ENCODE measurements at regions not wholly inside any gene's neighbourhood (a gene's known extent, or its start where the extent isn't known, plus 50 kb on each side); places are given as distances from the start of the nearest gene placed in this dataset.

GRCh38 chr7:138382862-138383565 lies 77.0 kb upstream of the TRIM24 start:
- no peaks in the 10 kb centered on the region for H3K4me1 Mint-ChIP-seq (ENCODE audit: unreplicated experiment)
- peaks cover 4% of the 10 kb centered on the region for H3K9me3 Mint-ChIP-seq (ENCODE audit: unreplicated experiment)
- no peak overlapping the region for H3K4me3 Mint-ChIP-seq (ENCODE audit: unreplicated experiment)
- H3K27me3 Mint-ChIP-seq (ENCODE audit: unreplicated experiment): no peaks in the 10 kb centered on the region
- H3K27ac Mint-ChIP-seq (ENCODE audit: unreplicated experiment): no peak overlapping the region
- no peak for TF ChIP-seq CTCF (IDR thresholded peaks at IDR 0.05; ENCODE audit: unreplicated experiment)
- peaks cover 3% of the 10 kb centered on the region for H3K36me3 Mint-ChIP-seq (ENCODE audit: low read depth, unreplicated experiment)
- no peak for DNase-seq (ENCODE audit: low spot score)

GRCh38 chr7:138386821-138387220 lies 73.2 kb upstream of the TRIM24 start:
- Mint-ChIP-seq H3K4me3 (ENCODE audit: unreplicated experiment) (no peak overlapping the region), H3K4me1 (ENCODE audit: unreplicated experiment) (no peaks in the 10 kb centered on the region), H3K36me3 (ENCODE audit: low read depth, unreplicated experiment) (no peaks in the 10 kb centered on the region), H3K27me3 (ENCODE audit: unreplicated experiment) (peaks cover 2% of the 10 kb centered on the region), H3K27ac (ENCODE audit: unreplicated experiment) (no peak overlapping the region), H3K9me3 (ENCODE audit: unreplicated experiment) (no peaks in the 10 kb centered on the region)
- TF ChIP-seq CTCF (IDR thresholded peaks at IDR 0.05; ENCODE audit: unreplicated experiment): no peak
- DNase-seq (ENCODE audit: low spot score): no peak

GRCh38 chr7:138387755-138388475 lies 72.1 kb upstream of the TRIM24 start:
- H3K9me3 Mint-ChIP-seq (ENCODE audit: unreplicated experiment): no peaks in the 10 kb centered on the region
- no peak for TF ChIP-seq CTCF (IDR thresholded peaks at IDR 0.05; ENCODE audit: unreplicated experiment)
- H3K27me3 Mint-ChIP-seq (ENCODE audit: unreplicated experiment): peaks cover 2% of the 10 kb centered on the region
- H3K27ac Mint-ChIP-seq (ENCODE audit: unreplicated experiment): no peak overlapping the region
- DNase-seq (ENCODE audit: low spot score): no peak
- H3K36me3 Mint-ChIP-seq (ENCODE audit: low read depth, unreplicated experiment): no peaks in the 10 kb centered on the region
- no peaks in the 10 kb centered on the region for H3K4me1 Mint-ChIP-seq (ENCODE audit: unreplicated experiment)
- no peak overlapping the region for H3K4me3 Mint-ChIP-seq (ENCODE audit: unreplicated experiment)

GRCh38 chr7:138388673-138389491 lies 71.2 kb upstream of the TRIM24 start:
- H3K36me3 Mint-ChIP-seq (ENCODE audit: low read depth, unreplicated experiment): no peaks in the 10 kb centered on the region
- H3K27me3 Mint-ChIP-seq (ENCODE audit: unreplicated experiment): peaks cover 2% of the 10 kb centered on the region
- H3K27ac Mint-ChIP-seq (ENCODE audit: unreplicated experiment): no peak overlapping the region
- no peak for DNase-seq (ENCODE audit: low spot score)
- no peak for TF ChIP-seq CTCF (IDR thresholded peaks at IDR 0.05; ENCODE audit: unreplicated experiment)
- no peak overlapping the region for H3K4me3 Mint-ChIP-seq (ENCODE audit: unreplicated experiment)
- H3K4me1 Mint-ChIP-seq (ENCODE audit: unreplicated experiment): no peaks in the 10 kb centered on the region
- no peaks in the 10 kb centered on the region for H3K9me3 Mint-ChIP-seq (ENCODE audit: unreplicated experiment)
